ENCODE measurements at regions not wholly inside any gene's neighbourhood (a gene's known extent, or its start where the extent isn't known, plus 50 kb on each side); places are given as distances from the start of the nearest gene placed in this dataset.

DNA sequence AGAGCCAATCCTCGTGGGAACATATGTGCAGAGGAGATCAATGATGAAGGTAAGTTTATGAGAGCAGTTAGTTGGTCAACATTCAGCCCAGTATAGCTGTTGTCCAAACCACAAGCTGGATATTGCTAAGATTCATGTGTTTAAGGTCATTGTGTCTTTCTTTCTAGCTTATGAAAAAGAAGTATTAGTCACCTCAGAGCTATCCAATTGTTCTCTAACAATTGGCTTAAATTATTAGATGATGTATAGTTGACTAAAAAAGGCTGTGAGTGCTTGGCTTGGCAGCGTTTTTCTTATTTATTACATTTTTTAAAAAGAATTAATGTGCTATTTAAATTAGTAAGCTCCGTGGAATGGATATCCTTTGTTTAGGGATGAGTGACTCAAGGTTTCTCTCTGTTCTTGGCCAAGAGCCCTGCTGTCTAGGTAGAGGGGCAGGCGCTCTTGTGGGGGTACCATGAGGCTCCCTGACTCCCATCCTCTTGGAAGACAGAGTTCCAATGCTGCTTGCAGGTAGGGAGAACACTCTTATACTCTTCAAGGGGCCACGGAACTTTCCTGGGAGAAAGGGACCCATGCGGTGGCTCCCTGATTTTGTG is 487.4 kb downstream of the IRX1 start:
- no peak for DNase-seq

- DNase-seq, result no peak
Measured at GRCh38 chr5:4083591-4084337, 488.1 kb downstream of the IRX1 start.

- DNase-seq, result no peak
Measured at GRCh38 chr5:4086081-4086480, 490.4 kb downstream of the IRX1 start.

DNA sequence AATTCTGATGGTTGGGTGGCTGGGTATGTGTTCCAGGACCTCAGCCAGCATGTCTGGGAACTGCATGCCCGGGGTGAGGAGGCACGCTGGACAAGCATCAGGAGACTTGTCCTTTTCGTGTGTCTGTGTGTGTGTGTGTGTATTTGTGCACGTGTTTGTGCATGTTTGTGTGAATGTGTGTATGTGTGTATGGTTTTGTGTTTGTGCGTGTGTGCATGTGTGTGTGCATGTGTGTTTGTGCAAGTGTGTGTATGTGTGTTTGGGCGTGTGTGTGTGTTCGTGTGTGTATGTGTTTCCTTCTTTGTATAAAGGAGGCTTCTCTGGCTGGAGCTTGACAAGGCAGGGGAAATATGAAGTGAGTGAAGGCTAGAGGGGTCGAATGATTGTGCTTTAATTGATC is 491.5 kb downstream of the IRX1 start:
- no peak for DNase-seq

DNA sequence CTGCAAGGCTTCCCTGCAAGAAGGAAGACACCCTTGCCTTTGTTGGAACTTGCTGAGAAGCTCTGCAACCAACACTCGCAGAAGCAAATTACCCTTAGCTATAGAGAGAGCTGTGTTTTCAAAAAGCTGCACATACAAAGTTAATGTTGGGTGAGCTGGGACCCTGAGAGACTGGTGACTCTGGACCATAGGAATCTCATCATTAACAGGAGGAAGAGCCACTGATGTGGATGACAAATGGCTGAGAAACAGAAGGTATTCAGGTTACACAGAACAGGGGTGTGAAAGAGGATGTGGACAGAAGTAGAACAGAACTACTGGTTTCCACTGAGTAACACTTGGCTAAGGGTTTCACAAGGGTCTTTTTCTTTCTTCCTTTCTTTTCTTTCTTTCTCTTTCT is 493.5 kb downstream of the IRX1 start:
- DNase-seq, result no peak

DNA sequence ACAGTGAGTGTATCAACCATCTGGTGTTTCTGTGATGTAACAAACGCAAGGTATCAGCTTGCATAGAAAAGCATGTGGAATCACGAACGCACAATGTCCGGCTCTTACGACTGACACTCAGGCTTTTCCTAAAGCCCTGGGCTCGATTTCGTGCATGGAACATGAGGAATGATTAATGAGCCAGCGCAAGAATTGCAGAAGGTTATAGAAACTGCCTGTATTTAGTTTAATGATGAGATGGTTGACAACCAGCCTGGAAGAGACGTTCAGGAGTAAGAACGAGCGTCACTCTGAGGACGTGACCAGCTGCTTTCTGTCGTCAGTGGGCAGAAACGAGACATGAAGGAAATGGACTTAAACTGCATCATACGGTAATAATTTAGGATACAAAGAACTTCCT is 497.6 kb downstream of the IRX1 start:
- no peak for DNase-seq

- no peak for DNase-seq
Measured at GRCh38 chr5:4093970-4094369, 498.3 kb downstream of the IRX1 start.

- no peak for DNase-seq
Measured at GRCh38 chr5:4095918-4096630, 500.4 kb downstream of the IRX1 start.

DNA sequence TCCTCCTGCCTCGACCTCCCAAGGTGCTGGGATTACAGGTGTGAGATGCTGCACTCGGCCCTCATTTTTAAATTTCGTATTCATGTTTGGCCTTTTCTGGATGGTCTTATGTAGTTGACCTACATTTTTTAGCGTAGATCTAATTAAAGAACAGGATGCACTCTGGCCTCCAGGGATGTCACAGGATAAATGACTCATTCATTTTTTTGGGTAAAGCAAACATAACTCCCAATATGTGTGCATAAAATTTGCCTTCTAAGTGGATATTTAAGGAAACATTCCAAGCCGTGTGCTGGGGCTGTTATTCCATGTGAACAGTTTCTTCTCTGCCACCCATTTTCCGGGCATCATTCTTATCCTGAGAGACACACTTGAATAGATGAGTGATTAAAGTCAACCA is 501.6 kb downstream of the IRX1 start:
- no peak for DNase-seq

GRCh38 chr5:4098226-4098625 is 502.6 kb downstream of the IRX1 start:
- no peak for DNase-seq

DNA sequence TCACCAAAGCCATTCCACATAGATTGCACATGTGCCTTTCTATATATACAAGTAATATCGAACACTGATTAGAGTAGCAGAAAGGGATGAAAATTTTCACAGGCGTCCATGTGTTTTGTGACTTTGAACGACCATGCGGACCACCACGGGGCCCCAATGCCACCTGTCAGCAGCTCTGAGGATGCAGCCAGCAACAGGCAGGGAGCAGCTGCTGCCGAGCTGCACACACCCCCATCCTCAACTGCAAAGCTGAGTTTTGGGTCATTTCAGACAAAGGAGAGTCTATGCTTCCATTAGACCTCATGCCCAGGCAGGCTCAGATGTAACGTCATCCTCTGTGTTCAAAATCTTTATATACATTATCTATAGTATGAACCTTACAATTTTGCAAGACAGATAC is 503.8 kb downstream of the IRX1 start:
- DNase-seq, result peak; percentile 51

- DNase-seq, result no peak
Measured at GRCh38 chr5:4100739-4101138, 505.1 kb downstream of the IRX1 start.

- DNase-seq, result no peak
Measured at GRCh38 chr5:4101189-4101588, 505.6 kb downstream of the IRX1 start.

- DNase-seq, result no peak
Measured at GRCh38 chr5:4104831-4105597, 509.4 kb downstream of the IRX1 start.

DNA sequence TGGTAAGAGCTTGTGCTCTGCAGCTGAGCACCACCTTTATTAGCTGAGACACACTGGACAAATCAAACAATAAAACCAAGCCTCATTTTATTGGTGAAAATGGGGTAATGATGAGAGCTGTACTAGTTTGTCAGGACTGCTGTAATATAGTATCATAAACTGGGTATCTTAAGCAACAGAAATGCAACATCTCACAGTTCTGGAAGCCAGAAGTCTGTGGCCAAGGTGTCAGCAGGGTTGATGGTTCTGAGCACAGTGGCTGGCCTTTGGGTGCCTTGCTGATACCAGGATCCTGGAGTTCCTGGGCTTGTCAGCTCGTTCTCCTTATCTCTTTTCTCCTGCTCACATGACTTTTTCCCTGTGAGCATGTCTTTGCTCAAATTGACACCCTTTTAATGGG is 513.1 kb downstream of the IRX1 start:
- no peak for DNase-seq

DNA sequence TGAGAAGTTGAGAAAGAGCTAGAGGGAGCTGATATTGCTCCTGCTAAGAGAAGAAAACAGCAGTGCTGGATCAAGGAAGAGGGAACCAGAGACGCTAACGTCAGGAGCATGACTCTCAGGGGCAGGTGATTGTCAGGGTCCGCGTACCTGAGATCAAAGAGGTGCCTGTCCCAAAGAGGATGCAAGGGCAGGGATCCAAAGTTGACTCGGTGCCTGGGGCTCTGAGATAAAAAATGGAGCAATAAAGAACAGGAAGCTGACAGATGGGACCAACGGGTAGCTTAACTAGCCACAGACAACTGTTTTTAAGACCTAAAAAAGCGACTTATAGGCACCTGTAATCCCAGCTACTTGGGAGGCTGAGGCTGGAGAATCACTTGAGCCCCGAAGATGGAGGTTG is 517.8 kb downstream of the IRX1 start:
- DNase-seq, result no peak

GRCh38 chr5:4113905-4114304 is 518.3 kb downstream of the IRX1 start:
- no peak for DNase-seq

DNA sequence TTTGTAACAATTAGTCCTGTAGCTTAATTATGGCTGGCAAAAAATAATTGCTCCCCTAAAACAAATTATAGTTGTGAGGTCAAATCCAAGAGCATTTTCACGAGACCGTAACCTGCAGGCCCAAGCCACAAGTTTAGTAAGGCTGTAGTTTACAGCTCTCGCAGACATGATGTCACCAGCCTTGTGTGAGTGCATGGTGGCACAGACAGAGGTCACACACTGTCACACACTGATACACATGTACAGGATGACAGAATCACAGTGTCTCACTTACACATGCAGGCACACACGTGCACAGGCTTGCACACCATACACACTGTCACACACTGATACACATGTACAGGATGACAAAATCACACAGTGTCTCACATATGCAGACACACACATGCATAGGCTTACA is 518.8 kb downstream of the IRX1 start:
- no peak for DNase-seq

DNA sequence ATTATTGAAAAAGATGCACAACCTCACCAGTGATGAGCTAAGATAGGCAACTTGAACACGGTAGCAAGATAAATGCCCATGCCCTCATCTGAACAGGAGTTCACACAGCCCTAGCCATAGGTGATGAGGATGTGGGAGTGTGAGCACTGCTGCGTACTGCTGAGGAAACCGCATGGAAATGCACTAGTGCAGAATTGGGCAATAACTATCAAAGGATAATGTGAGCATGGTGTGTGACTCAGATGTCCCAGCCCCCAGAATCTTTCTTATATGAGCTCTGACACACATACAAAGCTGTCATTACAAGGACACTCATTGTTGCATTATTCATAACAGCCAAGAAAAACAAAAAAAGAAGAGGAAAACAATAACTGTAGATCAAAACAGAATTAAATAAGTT is 521.2 kb downstream of the IRX1 start:
- DNase-seq, result no peak

- DNase-seq, result no peak
Measured at GRCh38 chr5:4124221-4124970, 528.8 kb downstream of the IRX1 start.

- DNase-seq, result no peak
Measured at GRCh38 chr5:4128994-4129393, 533.4 kb downstream of the IRX1 start.

DNA sequence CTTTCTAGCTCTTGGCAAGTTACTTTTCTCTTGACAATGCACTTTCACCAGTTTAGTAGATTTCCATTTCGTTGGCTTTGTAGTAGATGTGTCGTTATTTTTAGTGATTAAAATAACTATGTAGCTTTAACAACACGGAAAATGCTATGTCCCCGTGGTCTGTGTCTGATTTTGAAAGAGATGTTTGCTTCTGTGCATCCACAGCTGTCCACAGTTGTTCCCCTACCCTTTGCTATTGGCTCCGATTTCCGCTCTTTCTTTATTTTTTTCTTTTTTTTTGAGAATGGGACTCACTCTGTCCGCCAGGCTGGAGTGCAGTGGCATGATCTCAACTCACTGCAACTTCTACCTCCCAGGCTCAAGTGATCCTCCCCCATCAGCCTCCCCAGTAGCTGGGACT is 533.9 kb downstream of the IRX1 start:
- DNase-seq, result no peak

DNA sequence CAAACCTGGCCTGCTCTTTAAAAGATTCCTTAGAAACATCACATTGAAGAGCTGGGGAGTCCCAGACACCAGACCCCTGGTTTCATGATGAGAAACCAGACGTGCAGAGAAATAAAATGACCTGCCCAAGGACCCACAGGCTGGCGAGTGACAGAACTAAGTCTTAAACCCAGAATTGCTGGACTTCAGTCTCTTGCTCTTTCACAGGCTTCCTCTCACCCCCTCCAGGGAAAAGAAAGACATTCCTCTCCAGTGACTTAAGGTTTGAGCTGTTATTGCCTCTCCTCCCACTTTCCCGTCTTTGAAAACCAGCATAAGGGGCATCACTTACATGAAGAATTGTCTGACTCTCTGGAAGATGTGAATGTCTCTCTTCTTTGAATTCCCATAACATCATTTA is 535.2 kb downstream of the IRX1 start:
- no peak for DNase-seq

All from eye (tissue), 1 donor.